Right atrium auricular region (tissue), 2 donors: ENCODE measurements at regions not wholly inside any gene's neighbourhood (a gene's known extent, or its start where the extent isn't known, plus 50 kb on each side); places are given as distances from the start of the nearest gene placed in this dataset.

ENCODE experiments used
- DNase-seq: peaks from one replicate; pipeline ENCODE4 v3.0.0-alpha.2; 2019; ENCODE audit warnings: low spot score
- H3K27ac ChIP-seq, 2 donors: fragments of 200-600 bp; sonication (generic); 1 replicate in 1 of 2; 2 replicates in 1 of 2; pipeline ENCODE4 v1.5.1; 2016 to 2019
- H3K27me3 ChIP-seq, 2 donors: fragments of 200-600 bp; sonication (generic); one replicate each; pipeline versions ENCODE4 v1.5.1 to v1.6.0; 2017 to 2019
- H3K36me3 ChIP-seq: fragments of 200-600 bp; sonication (generic); one replicate; pipeline ENCODE4 v1.5.1; 2016
- H3K4me1 ChIP-seq, 2 donors: fragments of 200-600 bp; sonication (generic); one replicate each; pipeline versions ENCODE4 v1.5.1 to v1.6.0; 2017 to 2019
- H3K4me3 ChIP-seq, 2 donors: fragments of 200-600 bp; sonication (generic); 1 replicate in 1 of 2; 2 replicates in 1 of 2; pipeline ENCODE4 v1.5.1; 2017 to 2019; ENCODE audit warnings: mild to moderate bottlenecking in 1 of 2, moderate library complexity in 1 of 2
- H3K9me3 ChIP-seq, 2 donors: fragments of 200-600 bp; sonication (generic); one replicate each; pipeline ENCODE4 v1.5.1; 2019
- TF ChIP-seq, protein P1 (sequence below), 2 donors: fragments of 200-600 bp; sonication (generic); IDR thresholded peaks; one replicate each; pipeline ENCODE4 v1.5.1; 2019; ENCODE audit warnings: antibody characterized with exemption in 2 of 2

GRCh38 chr2:226551522-226552250 is 247.9 kb downstream of the IRS1 start:
- Histone ChIP-seq H3K27me3 (no peaks in the 10 kb centered on the region), H3K9me3 (no peaks in the 10 kb centered on the region), H3K4me3 (no peak overlapping the region), H3K4me1 (peaks cover 0 to 9% of the 10 kb centered on the region in 2 donors), H3K36me3 (no peaks in the 10 kb centered on the region), H3K27ac (no peak overlapping the region)
- DNase-seq: no peak
- TF ChIP-seq, protein P1, sequence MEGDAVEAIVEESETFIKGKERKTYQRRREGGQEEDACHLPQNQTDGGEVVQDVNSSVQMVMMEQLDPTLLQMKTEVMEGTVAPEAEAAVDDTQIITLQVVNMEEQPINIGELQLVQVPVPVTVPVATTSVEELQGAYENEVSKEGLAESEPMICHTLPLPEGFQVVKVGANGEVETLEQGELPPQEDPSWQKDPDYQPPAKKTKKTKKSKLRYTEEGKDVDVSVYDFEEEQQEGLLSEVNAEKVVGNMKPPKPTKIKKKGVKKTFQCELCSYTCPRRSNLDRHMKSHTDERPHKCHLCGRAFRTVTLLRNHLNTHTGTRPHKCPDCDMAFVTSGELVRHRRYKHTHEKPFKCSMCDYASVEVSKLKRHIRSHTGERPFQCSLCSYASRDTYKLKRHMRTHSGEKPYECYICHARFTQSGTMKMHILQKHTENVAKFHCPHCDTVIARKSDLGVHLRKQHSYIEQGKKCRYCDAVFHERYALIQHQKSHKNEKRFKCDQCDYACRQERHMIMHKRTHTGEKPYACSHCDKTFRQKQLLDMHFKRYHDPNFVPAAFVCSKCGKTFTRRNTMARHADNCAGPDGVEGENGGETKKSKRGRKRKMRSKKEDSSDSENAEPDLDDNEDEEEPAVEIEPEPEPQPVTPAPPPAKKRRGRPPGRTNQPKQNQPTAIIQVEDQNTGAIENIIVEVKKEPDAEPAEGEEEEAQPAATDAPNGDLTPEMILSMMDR (IDR thresholded peaks at IDR 0.05): no peak

DNA sequence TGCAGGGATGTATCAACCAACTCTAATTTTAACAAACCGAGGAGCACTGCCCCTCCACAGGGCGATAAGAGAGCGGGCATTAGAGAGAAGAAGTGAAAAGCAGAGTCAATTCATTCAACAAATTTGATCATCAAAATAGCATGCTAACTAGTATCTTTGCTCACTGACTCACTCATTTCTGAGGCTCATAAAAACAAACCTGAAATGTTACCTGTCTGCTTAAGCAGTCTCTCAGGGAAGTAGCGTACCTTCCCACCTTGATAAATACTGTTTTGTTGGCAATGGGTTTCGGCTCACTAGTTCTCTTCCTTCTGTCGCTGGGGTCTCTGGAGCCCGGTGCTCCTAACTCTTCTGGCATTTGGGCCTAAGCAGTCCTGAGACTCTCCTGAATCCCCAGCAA is 248.8 kb downstream of the IRS1 start:
- no peaks in the 10 kb centered on the region for H3K36me3 ChIP-seq
- H3K27me3 ChIP-seq: no peaks in the 10 kb centered on the region
- DNase-seq: no peak
- no peak overlapping the region for H3K4me3 ChIP-seq
- peaks cover 0 to 9% of the 10 kb centered on the region in 2 donors for H3K4me1 ChIP-seq
- no peak overlapping the region for H3K27ac ChIP-seq
- no peaks in the 10 kb centered on the region for H3K9me3 ChIP-seq
- TF ChIP-seq, protein P1 (IDR thresholded peaks at IDR 0.05): no peak

- no peaks in the 10 kb centered on the region for H3K9me3 ChIP-seq
- peak overlapping the region in 1 of 2 donors; percentile 16 for H3K27ac ChIP-seq
- no peak overlapping the region for H3K4me3 ChIP-seq
- peaks cover 0 to 9% of the 10 kb centered on the region in 2 donors for H3K4me1 ChIP-seq
- H3K36me3 ChIP-seq: no peaks in the 10 kb centered on the region
- no peaks in the 10 kb centered on the region for H3K27me3 ChIP-seq
- TF ChIP-seq, protein P1 (IDR thresholded peaks at IDR 0.05): no peak
- no peak for DNase-seq
Observed at GRCh38 chr2:226548732-226549131, 250.9 kb downstream of the IRS1 start.

DNA sequence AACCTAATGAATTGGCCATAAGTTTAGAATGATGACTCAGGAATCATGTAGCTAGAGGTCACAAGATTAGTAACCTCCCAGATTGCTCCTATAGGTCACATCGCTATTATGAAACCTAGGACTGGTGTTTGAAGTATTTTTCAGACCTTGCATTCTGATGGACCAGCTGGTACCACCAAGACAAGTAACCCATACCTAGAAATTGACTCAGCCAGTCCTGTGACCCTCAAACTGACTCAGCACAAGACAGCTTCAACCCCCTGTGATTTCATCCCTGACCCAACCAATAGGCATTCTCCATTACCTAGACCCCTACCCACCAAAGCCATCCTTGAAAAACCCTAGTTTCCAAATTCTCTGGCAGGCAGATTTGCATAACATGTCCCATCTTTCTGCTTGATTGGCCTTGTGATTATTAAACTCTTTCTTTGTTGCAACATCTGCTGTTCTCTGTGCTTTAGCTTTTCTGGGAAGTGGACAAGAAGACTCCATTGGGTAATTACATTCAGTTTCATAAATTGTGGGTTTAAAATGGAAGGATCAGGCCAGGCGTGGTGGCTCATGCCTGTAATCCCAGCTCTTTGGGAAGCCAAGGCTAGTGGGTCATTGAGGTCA is 254.9 kb downstream of the IRS1 start:
- no peak overlapping the region for H3K27ac ChIP-seq
- H3K4me3 ChIP-seq: no peak overlapping the region
- H3K4me1 ChIP-seq: peaks cover 0 to 9% of the 10 kb centered on the region in 2 donors
- no peaks in the 10 kb centered on the region for H3K36me3 ChIP-seq
- DNase-seq: no peak
- H3K27me3 ChIP-seq: no peaks in the 10 kb centered on the region
- TF ChIP-seq, protein P1 (IDR thresholded peaks at IDR 0.05): no peak
- peaks cover 0 to 5% of the 10 kb centered on the region in 2 donors for H3K9me3 ChIP-seq

DNA sequence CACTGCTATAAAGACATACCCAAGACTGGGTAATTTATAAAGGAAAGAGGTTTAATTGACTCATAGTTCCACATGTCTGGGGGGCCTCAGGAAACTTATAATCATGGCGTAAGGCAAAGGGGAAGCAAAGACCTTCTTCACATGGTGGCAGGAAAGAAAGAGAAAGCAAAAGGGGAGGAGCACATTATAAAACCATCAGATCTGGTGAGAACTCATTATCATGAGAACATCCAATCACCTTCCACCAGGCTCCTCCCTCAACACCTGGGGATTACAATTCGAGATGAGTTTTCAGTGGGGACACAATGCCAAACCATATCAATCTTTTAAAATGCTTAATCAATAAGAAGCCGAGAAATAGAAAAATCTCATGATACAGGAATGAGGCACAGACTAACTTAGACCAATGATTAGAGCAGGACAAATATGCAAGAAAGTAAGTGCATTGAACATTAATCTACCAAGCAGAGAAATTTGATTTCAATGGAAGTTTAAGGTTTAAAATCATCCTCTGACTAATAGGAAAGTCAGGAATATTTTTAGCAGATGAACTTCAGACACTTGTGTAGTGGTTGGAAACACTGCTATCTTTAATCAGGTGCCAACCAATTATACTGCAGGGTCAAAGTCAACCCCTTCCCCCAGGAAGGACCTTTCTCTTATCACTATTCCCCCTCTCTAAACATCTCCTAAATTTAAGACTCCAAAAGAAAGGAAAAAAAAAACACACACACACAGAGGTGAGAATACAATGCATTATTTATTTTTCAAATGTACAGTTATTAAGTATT is 259.2 kb downstream of the IRS1 start:
- Histone ChIP-seq H3K27me3 (no peaks in the 10 kb centered on the region), H3K27ac (peak overlapping the region in 1 of 2 donors; percentile 30), H3K4me1 (no peaks in the 10 kb centered on the region), H3K36me3 (no peaks in the 10 kb centered on the region), H3K4me3 (no peak overlapping the region), H3K9me3 (peaks cover 0 to 5% of the 10 kb centered on the region in 2 donors)
- DNase-seq: no peak
- TF ChIP-seq, protein P1 (IDR thresholded peaks at IDR 0.05): no peak
